Esophagus squamous epithelium (tissue), 4 donors: ENCODE measurements at regions not wholly inside any gene's neighbourhood (a gene's known extent, or its start where the extent isn't known, plus 50 kb on each side); places are given as distances from the start of the nearest gene placed in this dataset.

Experiments used
- POLR2A ChIP-seq, 4 donors: fragments of 450-650 bp; IDR thresholded peaks; one replicate each; pipeline ENCODE4 v1.6.1; 2017; ENCODE audit warnings: antibody characterized with exemption in 4 of 4, mild to moderate bottlenecking in 4 of 4, moderate library complexity in 3 of 4
- TF ChIP-seq, protein P1 (sequence below), 6 experiments: fragments of 450-650 bp in 4 of 6; fragments of 200-600 bp in 2 of 6; sonication (generic) in 2 of 6; IDR thresholded peaks; one replicate each; pipeline ENCODE4 v1.5.1; 2016 to 2019; ENCODE audit warnings: antibody characterized with exemption in 6 of 6, mild to moderate bottlenecking in 4 of 6, moderate library complexity in 4 of 6

GRCh38 chr3:89649431-89649830, 542.0 kb downstream of the EPHA3 start:
- TF ChIP-seq, protein P1, sequence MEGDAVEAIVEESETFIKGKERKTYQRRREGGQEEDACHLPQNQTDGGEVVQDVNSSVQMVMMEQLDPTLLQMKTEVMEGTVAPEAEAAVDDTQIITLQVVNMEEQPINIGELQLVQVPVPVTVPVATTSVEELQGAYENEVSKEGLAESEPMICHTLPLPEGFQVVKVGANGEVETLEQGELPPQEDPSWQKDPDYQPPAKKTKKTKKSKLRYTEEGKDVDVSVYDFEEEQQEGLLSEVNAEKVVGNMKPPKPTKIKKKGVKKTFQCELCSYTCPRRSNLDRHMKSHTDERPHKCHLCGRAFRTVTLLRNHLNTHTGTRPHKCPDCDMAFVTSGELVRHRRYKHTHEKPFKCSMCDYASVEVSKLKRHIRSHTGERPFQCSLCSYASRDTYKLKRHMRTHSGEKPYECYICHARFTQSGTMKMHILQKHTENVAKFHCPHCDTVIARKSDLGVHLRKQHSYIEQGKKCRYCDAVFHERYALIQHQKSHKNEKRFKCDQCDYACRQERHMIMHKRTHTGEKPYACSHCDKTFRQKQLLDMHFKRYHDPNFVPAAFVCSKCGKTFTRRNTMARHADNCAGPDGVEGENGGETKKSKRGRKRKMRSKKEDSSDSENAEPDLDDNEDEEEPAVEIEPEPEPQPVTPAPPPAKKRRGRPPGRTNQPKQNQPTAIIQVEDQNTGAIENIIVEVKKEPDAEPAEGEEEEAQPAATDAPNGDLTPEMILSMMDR (IDR thresholded peaks at IDR 0.05), result no peak
- no peak for TF ChIP-seq POLR2A (IDR thresholded peaks at IDR 0.05)
